ENCODE measurements at regions not wholly inside any gene's neighbourhood (a gene's known extent, or its start where the extent isn't known, plus 50 kb on each side); places are given as distances from the start of the nearest gene placed in this dataset.

DNA sequence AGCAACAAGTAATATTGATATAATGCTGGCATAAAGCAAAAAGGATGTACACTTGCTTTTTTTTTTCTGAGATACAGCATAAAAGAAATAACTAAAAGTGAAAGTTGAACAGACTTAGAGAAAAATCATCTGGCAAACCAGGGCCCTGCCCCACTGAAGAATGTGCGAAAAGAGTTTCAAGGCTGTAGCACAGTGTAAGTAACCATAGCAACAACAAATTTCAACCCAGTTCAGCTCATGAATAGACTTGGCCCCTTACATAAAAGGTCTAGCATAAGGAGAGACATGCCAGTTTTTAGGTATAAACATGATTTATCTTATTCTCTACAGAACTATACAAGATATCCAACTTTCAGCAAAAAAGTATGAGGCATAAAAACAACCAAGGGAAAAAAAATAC lies 113.7 kb upstream of the GYPC start:
- H3K36me3 ChIP-seq (ENCODE audit: control insufficient read depth in 2 of 2, insufficient read depth in 2 of 2, low read length in 1 of 2), result no peaks in the 10 kb centered on the region
- no peaks in the 10 kb centered on the region for H3K4me1 ChIP-seq (ENCODE audit: control insufficient read depth, insufficient read depth, low read length)
- H3K27me3 ChIP-seq (replicated peaks in 1 of 2; ENCODE audit: control insufficient read depth in 2 of 2, insufficient read depth in 2 of 2, low read length in 1 of 2), result no peaks in the 10 kb centered on the region
- no peak overlapping the region for H3K4me2 ChIP-seq (ENCODE audit: control insufficient read depth, insufficient read depth)
- TF ChIP-seq MXI1 (IDR thresholded peaks at IDR 0.05; ENCODE audit: low read depth, low read length), result no peak
- no peak for TF ChIP-seq ZBTB33 (IDR thresholded peaks at IDR 0.05)
- TF ChIP-seq POU2F2 (IDR thresholded peaks at IDR 0.05; ENCODE audit: borderline replicate concordance, low read depth, low read length), result no peak
- H3K9me3 ChIP-seq (replicated peaks; ENCODE audit: control insufficient read depth, insufficient read depth, low read length), result no peaks in the 10 kb centered on the region; the same call in 1 of the 3 replicates
- FAIRE-seq (no peak), DNase-seq (ENCODE audit: low read depth, low spot score) (no peak), ATAC-seq (no peak)
- ChIA-PET POLR2A (no interaction called here), CTCF (no interaction called here), RAD21 (ENCODE audit: unreplicated experiment) (no interaction called here), SMC1A (ENCODE audit: uncharacterized antibody, unreplicated experiment) (no interaction called here)
- no peaks in the 10 kb centered on the region for H3K79me2 ChIP-seq (ENCODE audit: control insufficient read depth, insufficient read depth, low read length)
- BruUV-seq (replicated peaks), result no TSS peak
- in situ Hi-C loops (cut with MboI) (no loop called here), intact Hi-C loops (cut with micrococcal nuclease; ENCODE audit: unreplicated experiment) (no loop called here)
- no peaks in the 10 kb centered on the region for H4K20me1 ChIP-seq (ENCODE audit: control insufficient read depth, insufficient read depth)
- H3K27ac ChIP-seq (ENCODE audit: control insufficient read depth, insufficient read depth), result no peak overlapping the region
- no peak overlapping the region for H2AFZ ChIP-seq (ENCODE audit: control insufficient read depth, low read depth, low read length)
- H3K9ac ChIP-seq (ENCODE audit: control insufficient read depth, insufficient read depth, low read length), result no peak overlapping the region
- no peak overlapping the region for H3K4me3 ChIP-seq
- 76% methylated on average over 1 of the region's 1 CpG for WGBS (ENCODE audit: insufficient coverage, insufficient replicate concordance, low lambda C conversion rate, missing lambda C conversion rate)

- ChIA-PET RAD21 (ENCODE audit: unreplicated experiment) (no interaction called here), SMC1A (ENCODE audit: uncharacterized antibody, unreplicated experiment) (no interaction called here)
- FAIRE-seq, result no peak
Observed at GRCh38 chr2:126543081-126543480, 112.9 kb upstream of the GYPC start.

More at GRCh38 chr2:126543081-126543480, 112.9 kb upstream of the GYPC start:
- Histone ChIP-seq H3K4me2 (ENCODE audit: control insufficient read depth, insufficient read depth) (no peak overlapping the region), H2AFZ (ENCODE audit: control insufficient read depth, low read depth, low read length) (no peak overlapping the region), H4K20me1 (ENCODE audit: control insufficient read depth, insufficient read depth) (no peaks in the 10 kb centered on the region), H3K4me3 (no peak overlapping the region), H3K9ac (ENCODE audit: control insufficient read depth, insufficient read depth, low read length) (no peak overlapping the region), H3K27ac (ENCODE audit: control insufficient read depth, insufficient read depth) (no peak overlapping the region), H3K4me1 (ENCODE audit: control insufficient read depth, insufficient read depth, low read length) (no peaks in the 10 kb centered on the region), H3K79me2 (ENCODE audit: control insufficient read depth, insufficient read depth, low read length) (no peaks in the 10 kb centered on the region), H3K9me3 (replicated peaks; ENCODE audit: control insufficient read depth, insufficient read depth, low read length) (no peaks in the 10 kb centered on the region; the same call in 1 of the 3 replicates), H3K27me3 (replicated peaks in 1 of 2; ENCODE audit: control insufficient read depth in 2 of 2, insufficient read depth in 2 of 2, low read length in 1 of 2) (no peaks in the 10 kb centered on the region), H3K36me3 (ENCODE audit: control insufficient read depth in 2 of 2, insufficient read depth in 2 of 2, low read length in 1 of 2) (no peaks in the 10 kb centered on the region)
- intact Hi-C loops (cut with micrococcal nuclease; ENCODE audit: unreplicated experiment) (no loop called here), in situ Hi-C loops (cut with MboI) (no loop called here)
- TF ChIP-seq ZZZ3 (IDR thresholded peaks at IDR 0.05; ENCODE audit: control insufficient read depth, insufficient read length, low read depth) (no peak), CBX5 (IDR thresholded peaks at IDR 0.05; ENCODE audit: low read depth) (peak; percentile 79)
- ChIA-PET CTCF (no interaction called here), POLR2A (no interaction called here)
- DNase-seq (ENCODE audit: low read depth, low spot score), result no peak
- ATAC-seq, result no peak
- no TSS peak for BruUV-seq (replicated peaks)
- WGBS (ENCODE audit: insufficient coverage, insufficient replicate concordance, low lambda C conversion rate, missing lambda C conversion rate), result 30% methylated on average over 3 of the region's 3 CpGs

Data from GM12878 (cell line).